CD4-positive, alpha-beta T cell (primary cell): ENCODE measurements at regions not wholly inside any gene's neighbourhood (a gene's known extent, or its start where the extent isn't known, plus 50 kb on each side); places are given as distances from the start of the nearest gene placed in this dataset.

Experiments used
- ATAC-seq: fragments of 200-7000 bp; cut with Tn5 transposase; one replicate; pipeline ENCODE4 v1.10.0; 2022; ENCODE audit warnings: mild to moderate bottlenecking; ENCODE audit not compliant: poor library complexity
- CTCF ChIA-PET: fragments of 350-600 bp; sonication (Branson Sonifier 250); formaldehyde crosslinking; loops from one replicate; lab custom pipeline; 2021; ENCODE audit warnings: antibody characterized with exemption, inconsistent platforms; lab: Charles Lee
- POLR2A ChIA-PET: fragments of 350-600 bp; sonication (Branson Sonifier 250); formaldehyde crosslinking; loops from one replicate; lab custom pipeline; 2021; ENCODE audit warnings: antibody characterized with exemption, inconsistent platforms; lab: Charles Lee
- DNase-seq, 14 experiments: peaks; one replicate each; pipeline ENCODE4 v3.0.0-alpha.2; 2013 to 2020; ENCODE audit warnings: mixed read lengths in 2 of 14
- H3K27ac ChIP-seq, 2 donors: one replicate each; pipeline versions ENCODE4 v1.5.1 to v1.7.0; 2013; ENCODE audit warnings: low read length in 2 of 2, low read depth in 1 of 2, mild to moderate bottlenecking in 1 of 2
- H3K27me3 ChIP-seq, 2 experiments: 1 replicate in 1 of 2; 2 replicates in 1 of 2; pipeline versions ENCODE4 v1.6.1 to v1.7.0; 2013; ENCODE audit warnings: low read length in 2 of 2, control low read depth in 1 of 2, mild to moderate bottlenecking in 1 of 2, moderate library complexity in 1 of 2; ENCODE audit not compliant: insufficient read depth in 2 of 2, control insufficient read depth in 1 of 2
- H3K36me3 ChIP-seq: one replicate; pipeline ENCODE4 v1.6.1; 2013; ENCODE audit warnings: low read length, control low read depth; ENCODE audit not compliant: insufficient read depth
- H3K4me1 ChIP-seq: one replicate; pipeline ENCODE4 v1.6.1; 2013; ENCODE audit warnings: low read length, control low read depth; ENCODE audit not compliant: insufficient read depth
- H3K4me3 ChIP-seq: one replicate; pipeline ENCODE4 v1.5.1; 2013; ENCODE audit warnings: mild to moderate bottlenecking, low read length, moderate library complexity
- H3K9me3 ChIP-seq, 2 experiments: 1 replicate in 1 of 2; 2 replicates in 1 of 2; pipeline versions ENCODE4 v1.6.1 to v1.7.0; 2013; ENCODE audit warnings: low read length in 2 of 2, mild to moderate bottlenecking in 2 of 2, control low read depth in 1 of 2, moderate library complexity in 1 of 2; ENCODE audit not compliant: control insufficient read depth in 1 of 2, insufficient read depth in 1 of 2
- H3K27ac Mint-ChIP-seq: one replicate; pipeline ENCODE4 v1.8.0; 2020; ENCODE audit warnings: mixed read lengths
- H3K27me3 Mint-ChIP-seq: one replicate; pipeline ENCODE4 v1.8.0; 2021; ENCODE audit warnings: mixed read lengths
- H3K36me3 Mint-ChIP-seq: one replicate; pipeline ENCODE4 v1.8.0; 2021; ENCODE audit warnings: low read depth, mixed read lengths
- H3K4me1 Mint-ChIP-seq: one replicate; pipeline ENCODE4 v1.8.0; 2021; ENCODE audit warnings: low read depth, mixed read lengths
- H3K4me3 Mint-ChIP-seq: one replicate; pipeline ENCODE4 v1.8.0; 2020; ENCODE audit warnings: mild to moderate bottlenecking, mixed read lengths
- H3K9me3 Mint-ChIP-seq: one replicate; pipeline ENCODE4 v1.8.0; 2020; ENCODE audit warnings: mixed read lengths
- intact Hi-C, 2 experiments: fragments of 100-400 bp; cut with DNase I in 1 of 2; cut with micrococcal nuclease in 1 of 2; formaldehyde crosslinking; loops; one replicate each; pipeline versions ENCODE4 v1.15.1 to v1.9.0; 2023 to 2025; cut with DNase I, micrococcal nuclease
- TF ChIP-seq, protein P1 (sequence below): fragments of 200-600 bp; IDR thresholded peaks from one replicate; pipeline ENCODE4 v1.8.0; 2022; ENCODE audit warnings: antibody characterized with exemption, mild to moderate bottlenecking

- Mint-ChIP-seq H3K27ac (no peak overlapping the region), H3K36me3 (no peaks in the 10 kb centered on the region), H3K4me3 (no peak overlapping the region), H3K27me3 (no peaks in the 10 kb centered on the region), H3K4me1 (no peaks in the 10 kb centered on the region), H3K9me3 (no peaks in the 10 kb centered on the region)
- Histone ChIP-seq H3K4me3 (no peak overlapping the region), H3K9me3 (no peaks in the 10 kb centered on the region), H3K27me3 (no peaks in the 10 kb centered on the region), H3K36me3 (no peaks in the 10 kb centered on the region), H3K27ac (no peak overlapping the region), H3K4me1 (no peaks in the 10 kb centered on the region)
- POLR2A ChIA-PET = no interaction called here
- CTCF ChIA-PET = no interaction called here
- DNase-seq (no peak), ATAC-seq (no peak)
- intact Hi-C loops = no loop called here
- TF ChIP-seq, protein P1, sequence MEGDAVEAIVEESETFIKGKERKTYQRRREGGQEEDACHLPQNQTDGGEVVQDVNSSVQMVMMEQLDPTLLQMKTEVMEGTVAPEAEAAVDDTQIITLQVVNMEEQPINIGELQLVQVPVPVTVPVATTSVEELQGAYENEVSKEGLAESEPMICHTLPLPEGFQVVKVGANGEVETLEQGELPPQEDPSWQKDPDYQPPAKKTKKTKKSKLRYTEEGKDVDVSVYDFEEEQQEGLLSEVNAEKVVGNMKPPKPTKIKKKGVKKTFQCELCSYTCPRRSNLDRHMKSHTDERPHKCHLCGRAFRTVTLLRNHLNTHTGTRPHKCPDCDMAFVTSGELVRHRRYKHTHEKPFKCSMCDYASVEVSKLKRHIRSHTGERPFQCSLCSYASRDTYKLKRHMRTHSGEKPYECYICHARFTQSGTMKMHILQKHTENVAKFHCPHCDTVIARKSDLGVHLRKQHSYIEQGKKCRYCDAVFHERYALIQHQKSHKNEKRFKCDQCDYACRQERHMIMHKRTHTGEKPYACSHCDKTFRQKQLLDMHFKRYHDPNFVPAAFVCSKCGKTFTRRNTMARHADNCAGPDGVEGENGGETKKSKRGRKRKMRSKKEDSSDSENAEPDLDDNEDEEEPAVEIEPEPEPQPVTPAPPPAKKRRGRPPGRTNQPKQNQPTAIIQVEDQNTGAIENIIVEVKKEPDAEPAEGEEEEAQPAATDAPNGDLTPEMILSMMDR = no peak
These were observed 139.8 kb upstream of the KIT start for GRCh38 chr4:54517781-54518444.

GRCh38 chr4:54525602-54526001, 132.2 kb upstream of the KIT start:
- POLR2A ChIA-PET = no interaction called here
- Histone ChIP-seq H3K27ac (no peak overlapping the region), H3K36me3 (no peaks in the 10 kb centered on the region), H3K4me3 (no peak overlapping the region), H3K27me3 (no peaks in the 10 kb centered on the region), H3K9me3 (no peaks in the 10 kb centered on the region), H3K4me1 (no peaks in the 10 kb centered on the region)
- intact Hi-C loops = no loop called here
- no peaks in the 10 kb centered on the region for H3K36me3 Mint-ChIP-seq
- no peaks in the 10 kb centered on the region for H3K27me3 Mint-ChIP-seq
- CTCF ChIA-PET = no interaction called here
- no peaks in the 10 kb centered on the region for H3K4me1 Mint-ChIP-seq
- H3K4me3 Mint-ChIP-seq = no peak overlapping the region
- no peak overlapping the region for H3K27ac Mint-ChIP-seq
- ATAC-seq (no peak), DNase-seq (no peak)
- TF ChIP-seq, protein P1 = no peak
- no peaks in the 10 kb centered on the region for H3K9me3 Mint-ChIP-seq

GRCh38 chr4:54526560-54526959, 131.2 kb upstream of the KIT start:
- no peak for ATAC-seq
- intact Hi-C loops = no loop called here
- Mint-ChIP-seq H3K36me3 (no peaks in the 10 kb centered on the region), H3K27me3 (no peaks in the 10 kb centered on the region), H3K9me3 (no peaks in the 10 kb centered on the region), H3K4me1 (no peaks in the 10 kb centered on the region), H3K27ac (no peak overlapping the region), H3K4me3 (no peak overlapping the region)
- Histone ChIP-seq H3K9me3 (no peaks in the 10 kb centered on the region), H3K4me1 (no peaks in the 10 kb centered on the region), H3K27ac (no peak overlapping the region), H3K36me3 (no peaks in the 10 kb centered on the region), H3K27me3 (no peaks in the 10 kb centered on the region), H3K4me3 (no peak overlapping the region)
- ChIA-PET POLR2A (no interaction called here), CTCF (no interaction called here)
- TF ChIP-seq, protein P1 = no peak
- DNase-seq = no peak
